Stimulated activated CD4-positive, alpha-beta T cell treated with anti-CD3 and anti-CD28 coated beads, Interleukin-2, amount 100 ng/mL, for 4 hours (primary cell): ENCODE measurements at regions not wholly inside any gene's neighbourhood (a gene's known extent, or its start where the extent isn't known, plus 50 kb on each side); places are given as distances from the start of the nearest gene placed in this dataset.

Source experiments
- DNase-seq: peaks from one replicate; pipeline ENCODE4 v3.0.0-alpha.2; 2020; ENCODE audit warnings: low read depth

DNA sequence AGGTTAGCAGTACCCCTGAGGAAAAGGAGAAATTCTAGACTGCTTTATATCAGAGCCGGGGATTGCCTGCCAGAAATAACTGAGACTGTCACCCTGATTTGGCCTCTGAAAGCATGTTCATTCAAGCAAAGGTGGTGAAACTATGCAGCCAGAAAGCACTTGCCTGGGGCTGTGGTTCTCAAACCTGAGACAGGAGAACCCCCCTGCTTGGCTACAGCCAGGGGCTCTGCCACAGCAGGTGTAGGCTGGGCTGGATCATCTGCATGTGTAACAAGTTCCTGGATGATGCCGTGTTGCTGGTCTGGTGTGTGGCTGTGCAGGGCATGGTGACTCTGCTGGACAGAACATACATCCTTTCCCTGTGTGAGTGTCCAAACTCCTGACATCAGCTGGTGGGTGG is 157.8 kb downstream of the NXNL2 start:
- no peak for DNase-seq

- DNase-seq, result no peak
Observed at GRCh38 chr9:88694625-88695024, 159.6 kb downstream of the NXNL2 start.

- DNase-seq, result no peak
Observed at GRCh38 chr9:88696501-88696900, 161.5 kb downstream of the NXNL2 start.

GRCh38 chr9:88697764-88698432 is 162.9 kb downstream of the NXNL2 start:
- DNase-seq, result no peak

GRCh38 chr9:88702985-88703384 is 168.0 kb downstream of the NXNL2 start:
- no peak for DNase-seq

DNA sequence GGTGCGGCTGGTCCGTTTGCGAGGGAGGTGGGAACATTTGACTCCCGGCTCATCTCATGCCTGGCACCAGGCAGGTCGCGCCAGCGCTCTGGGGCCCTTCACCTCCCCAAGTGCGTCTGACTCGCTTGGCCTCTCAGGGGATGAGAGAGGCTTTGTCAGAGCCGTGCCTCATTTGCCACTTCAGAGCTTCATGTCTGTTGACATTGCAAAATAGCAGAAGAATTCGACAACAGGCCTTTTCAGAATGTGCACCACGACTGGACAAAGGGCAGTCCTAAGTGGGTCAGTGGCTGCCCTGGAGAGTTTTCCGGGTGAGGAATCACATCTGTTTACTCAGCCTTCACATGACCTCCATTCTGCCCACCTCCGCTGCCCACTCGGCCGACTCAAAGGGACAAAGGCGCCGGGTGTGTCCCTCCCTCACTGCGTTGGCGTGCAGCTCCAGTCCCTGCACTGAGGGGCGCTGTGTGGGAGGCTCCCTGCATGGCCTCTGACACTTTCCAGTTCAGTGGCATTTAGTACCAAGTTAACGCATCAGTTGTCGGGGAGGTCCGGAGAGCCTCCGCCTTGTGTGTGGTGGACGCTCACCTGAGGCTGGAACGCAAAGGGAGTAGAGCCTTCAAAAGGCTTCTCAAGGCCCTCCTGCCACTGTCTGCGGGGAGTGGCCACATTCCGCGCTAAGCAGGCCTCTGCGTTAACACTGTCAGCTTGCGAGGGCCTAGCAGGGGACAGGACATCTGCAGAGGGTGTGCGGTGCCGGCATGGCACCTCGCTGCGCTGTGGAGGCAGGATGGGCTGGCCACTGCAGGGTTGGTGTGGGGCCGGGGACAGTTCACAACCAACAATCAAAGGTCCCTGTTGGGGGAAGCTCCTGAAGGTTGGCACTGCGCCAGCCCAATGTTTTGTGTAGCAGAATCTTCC is 171.5 kb downstream of the NXNL2 start:
- DNase-seq, result no peak

DNA sequence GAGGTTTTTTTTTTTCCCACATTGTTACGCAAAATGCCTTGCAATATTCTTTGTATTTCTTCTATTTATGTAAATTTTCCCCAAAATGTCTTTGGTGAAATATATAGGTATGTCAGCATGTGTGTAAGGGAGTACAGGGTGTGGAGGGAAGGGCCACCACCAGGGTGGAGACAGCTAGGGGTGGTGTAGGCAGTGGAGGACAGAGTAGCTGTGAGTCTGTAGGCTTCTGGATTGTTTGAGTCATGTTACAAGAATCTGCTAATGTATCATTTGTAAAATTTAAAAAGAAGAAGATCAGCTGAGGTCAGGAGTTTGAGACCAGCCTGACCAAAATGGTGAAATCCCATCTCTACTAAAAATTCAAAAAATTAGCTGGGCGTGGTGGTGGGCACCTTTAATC is 175.5 kb downstream of the NXNL2 start:
- no peak for DNase-seq

GRCh38 chr9:88711719-88712118 is 176.7 kb downstream of the NXNL2 start:
- DNase-seq, result no peak

DNA sequence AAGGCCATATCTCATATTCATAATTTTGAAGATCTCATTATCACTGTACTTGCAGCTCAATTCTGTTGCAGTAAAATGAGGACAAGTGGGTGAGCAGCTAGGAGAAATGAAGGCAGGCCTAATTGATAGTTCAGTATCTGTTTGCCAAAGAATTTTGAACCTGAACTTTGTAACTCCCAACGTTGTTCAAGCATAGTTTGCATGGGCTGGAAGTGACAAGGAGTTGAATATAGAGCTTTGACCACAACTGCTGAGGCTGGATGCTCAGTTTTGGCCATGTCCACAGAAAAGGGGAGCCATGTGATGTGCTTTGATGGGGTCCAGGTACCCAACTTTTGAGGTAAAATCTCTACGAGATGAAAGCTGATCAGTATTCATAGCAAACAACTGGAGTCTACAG is 177.5 kb downstream of the NXNL2 start:
- DNase-seq, result no peak

DNA sequence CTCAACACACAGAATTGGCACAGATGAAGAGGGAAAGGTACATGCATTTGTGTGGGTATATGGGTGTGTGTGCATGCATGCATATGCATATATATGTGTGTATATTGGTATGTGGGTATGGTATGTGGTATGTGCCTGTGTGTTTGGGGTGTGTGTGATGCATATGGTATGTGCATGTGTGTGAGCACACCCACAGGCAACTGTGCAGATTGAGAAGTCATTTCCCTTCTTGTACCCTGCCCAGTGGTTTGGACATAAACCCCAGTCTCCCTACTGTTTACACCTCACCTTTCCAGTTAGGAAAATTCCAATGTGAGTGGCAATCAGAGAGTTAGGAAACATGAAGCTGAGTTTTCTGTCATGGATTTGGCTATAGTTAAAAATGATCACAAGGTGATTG is 178.0 kb downstream of the NXNL2 start:
- no peak for DNase-seq

GRCh38 chr9:88716596-88717290 is 181.8 kb downstream of the NXNL2 start:
- DNase-seq, result no peak

GRCh38 chr9:88721025-88721424 is 186.0 kb downstream of the NXNL2 start:
- no peak for DNase-seq

- DNase-seq, result no peak
Observed at GRCh38 chr9:88721495-88722279, 186.7 kb downstream of the NXNL2 start.

DNA sequence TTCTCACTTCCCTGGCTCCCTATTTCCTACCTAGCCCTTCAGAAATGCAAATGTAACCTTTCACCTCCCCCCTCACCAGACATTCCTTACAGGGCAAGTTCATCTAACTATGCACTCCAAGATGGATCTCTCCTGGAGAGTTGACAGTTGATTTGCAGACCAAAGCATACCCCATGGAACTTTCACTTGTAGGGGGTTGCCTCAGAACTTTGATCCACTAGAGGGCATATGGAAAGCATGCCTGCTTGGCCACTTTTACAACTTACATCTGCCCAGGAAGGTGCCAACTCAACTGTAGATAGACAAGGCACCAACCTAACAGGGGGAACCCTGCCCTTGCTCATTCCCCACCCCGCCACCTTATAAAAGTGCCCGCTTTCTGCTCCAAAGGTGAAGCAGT is 187.8 kb downstream of the NXNL2 start:
- no peak for DNase-seq

- no peak for DNase-seq
Observed at GRCh38 chr9:88723751-88724150, 188.8 kb downstream of the NXNL2 start.

DNA sequence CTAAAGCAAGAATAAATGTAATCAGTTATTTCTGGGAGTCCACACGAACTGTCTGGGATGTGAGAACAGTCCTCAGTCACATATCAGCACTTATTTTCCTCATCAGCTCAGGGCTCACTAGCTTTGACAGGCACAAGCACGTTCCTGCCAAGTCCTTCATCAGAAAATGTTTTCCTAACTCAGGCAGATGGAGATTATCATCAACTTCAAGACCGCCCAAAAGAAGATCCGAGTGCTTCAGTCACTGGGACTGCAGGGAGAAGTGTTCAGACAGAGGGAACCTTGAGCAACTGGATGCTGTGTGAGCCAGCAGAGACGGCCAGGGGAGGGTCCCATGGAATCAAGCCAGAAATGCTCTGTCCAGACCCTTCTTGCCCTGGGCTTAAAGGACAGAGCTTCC is 189.4 kb downstream of the NXNL2 start:
- no peak for DNase-seq

DNA sequence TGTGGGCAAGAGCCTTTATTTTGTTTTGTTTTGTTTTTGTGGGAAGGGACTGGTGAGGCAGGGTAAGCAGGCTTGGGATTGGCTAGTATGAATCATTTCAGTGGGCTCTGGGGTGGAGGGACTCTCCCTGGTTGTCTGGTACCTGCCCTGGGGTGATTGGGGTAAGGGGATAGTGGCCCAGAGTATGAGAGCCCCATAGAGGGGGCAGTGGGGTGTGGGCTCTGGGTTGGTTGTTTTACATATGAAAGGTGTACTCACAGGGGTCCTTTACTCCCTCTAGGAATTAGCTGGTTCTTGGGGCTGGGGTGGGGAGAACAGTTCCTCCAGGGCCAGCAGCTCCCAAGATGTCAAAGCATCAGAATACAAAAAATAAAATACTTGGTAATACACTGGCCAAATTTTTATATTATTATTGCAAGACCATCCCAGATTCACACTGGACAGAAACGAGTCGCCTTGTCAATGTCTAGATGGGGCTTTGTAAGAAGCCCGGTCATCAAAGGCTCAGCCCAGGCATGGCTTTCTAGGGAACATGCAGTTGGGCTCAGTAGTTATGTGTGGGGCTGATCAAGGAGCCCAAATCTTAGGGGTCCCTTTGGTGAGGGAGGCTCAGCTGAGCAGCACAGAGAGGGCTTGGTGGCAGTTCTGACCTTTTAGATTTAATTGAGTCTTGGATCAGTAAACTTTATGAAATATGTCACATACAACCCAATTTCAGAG is 190.5 kb downstream of the NXNL2 start:
- DNase-seq, result no peak

GRCh38 chr9:88726803-88727202 is 191.8 kb downstream of the NXNL2 start:
- DNase-seq, result no peak

DNA sequence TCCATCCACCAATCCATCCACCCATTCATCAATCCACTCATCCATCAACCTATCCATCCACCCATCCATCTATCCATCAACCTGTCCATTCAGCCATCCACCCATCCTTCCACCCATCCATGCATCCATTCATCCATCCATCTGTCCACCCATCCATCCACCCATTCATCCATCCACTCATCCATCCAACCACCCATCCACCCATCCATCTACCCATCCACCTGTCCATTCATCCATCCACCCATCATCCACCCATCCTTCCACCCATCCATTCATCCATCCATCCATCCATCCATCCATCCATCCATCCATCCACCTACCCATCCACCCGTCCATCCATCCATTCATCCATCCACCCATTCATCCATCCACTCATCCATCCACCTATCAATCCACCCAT is 195.8 kb downstream of the NXNL2 start:
- DNase-seq, result no peak

- DNase-seq, result no peak
Observed at GRCh38 chr9:88732128-88732527, 197.2 kb downstream of the NXNL2 start.

DNA sequence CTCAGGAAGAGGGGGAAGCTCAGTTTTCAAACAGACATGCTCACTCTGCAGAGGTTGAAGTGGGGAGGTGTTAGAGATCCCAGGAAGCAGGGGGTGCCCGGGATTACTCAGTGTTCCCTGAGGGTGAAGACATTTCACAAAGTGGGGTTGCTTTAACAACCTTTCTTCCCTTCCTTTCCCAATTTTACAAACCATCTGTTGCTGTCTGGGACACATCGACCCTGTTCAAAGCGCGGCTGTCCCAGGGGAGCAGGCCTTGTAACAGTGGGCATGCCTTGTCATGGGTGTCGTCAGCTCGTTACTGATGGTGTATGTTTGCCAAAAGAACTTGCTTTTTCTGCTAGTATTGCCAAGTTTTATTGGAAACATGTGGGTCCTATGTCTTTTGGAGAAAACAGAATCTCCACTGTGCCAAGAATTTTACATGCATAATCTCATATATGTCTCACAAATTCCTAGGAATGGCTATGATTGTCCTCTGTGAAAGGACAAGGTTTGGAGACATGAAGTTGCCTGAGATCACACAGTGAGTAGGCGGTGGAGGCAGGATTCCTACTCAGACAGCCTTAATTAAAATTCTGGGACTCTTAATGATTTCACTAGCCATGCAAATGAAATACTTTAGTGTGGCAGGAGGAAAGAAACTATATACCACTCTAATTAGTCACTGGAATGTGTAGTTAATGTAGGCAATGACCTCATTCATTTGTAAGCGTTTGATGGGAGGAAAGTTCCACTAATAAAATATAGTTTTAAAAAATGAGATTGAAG is 198.9 kb downstream of the NXNL2 start:
- no peak for DNase-seq
